ENCODE measurements at regions not wholly inside any gene's neighbourhood (a gene's known extent, or its start where the extent isn't known, plus 50 kb on each side); places are given as distances from the start of the nearest gene placed in this dataset.

DNA sequence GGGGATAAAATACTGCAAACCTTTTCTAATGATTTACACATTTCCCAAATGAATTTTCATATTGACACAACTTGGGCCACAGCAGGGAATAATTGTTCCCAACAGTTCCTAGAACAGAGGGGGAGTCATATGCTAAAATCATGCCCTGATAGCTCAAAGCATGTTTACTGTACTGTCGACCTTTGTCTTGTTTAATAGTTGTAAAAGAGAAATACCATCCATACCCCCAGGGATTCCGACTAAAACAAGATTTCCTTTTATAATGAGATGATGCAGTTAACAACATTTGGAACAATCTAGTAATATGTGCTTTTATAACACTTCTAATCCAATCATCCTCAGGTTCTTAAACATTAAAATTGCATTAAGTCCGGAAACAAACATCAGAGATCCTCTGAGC lies 759.7 kb downstream of the OLFM4 start:
- TF ChIP-seq, protein P1, sequence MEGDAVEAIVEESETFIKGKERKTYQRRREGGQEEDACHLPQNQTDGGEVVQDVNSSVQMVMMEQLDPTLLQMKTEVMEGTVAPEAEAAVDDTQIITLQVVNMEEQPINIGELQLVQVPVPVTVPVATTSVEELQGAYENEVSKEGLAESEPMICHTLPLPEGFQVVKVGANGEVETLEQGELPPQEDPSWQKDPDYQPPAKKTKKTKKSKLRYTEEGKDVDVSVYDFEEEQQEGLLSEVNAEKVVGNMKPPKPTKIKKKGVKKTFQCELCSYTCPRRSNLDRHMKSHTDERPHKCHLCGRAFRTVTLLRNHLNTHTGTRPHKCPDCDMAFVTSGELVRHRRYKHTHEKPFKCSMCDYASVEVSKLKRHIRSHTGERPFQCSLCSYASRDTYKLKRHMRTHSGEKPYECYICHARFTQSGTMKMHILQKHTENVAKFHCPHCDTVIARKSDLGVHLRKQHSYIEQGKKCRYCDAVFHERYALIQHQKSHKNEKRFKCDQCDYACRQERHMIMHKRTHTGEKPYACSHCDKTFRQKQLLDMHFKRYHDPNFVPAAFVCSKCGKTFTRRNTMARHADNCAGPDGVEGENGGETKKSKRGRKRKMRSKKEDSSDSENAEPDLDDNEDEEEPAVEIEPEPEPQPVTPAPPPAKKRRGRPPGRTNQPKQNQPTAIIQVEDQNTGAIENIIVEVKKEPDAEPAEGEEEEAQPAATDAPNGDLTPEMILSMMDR (IDR thresholded peaks at IDR 0.05; ENCODE audit: insufficient read depth, low read length, severe bottlenecking) = no peak
- Histone ChIP-seq H3K27me3 (ENCODE audit: control insufficient read depth, insufficient read depth, low read length) (no peaks in the 10 kb centered on the region), H3K4me3 (ENCODE audit: low read depth, low read length) (no peak overlapping the region), H3K36me3 (ENCODE audit: control insufficient read depth, insufficient read depth, low read length) (no peaks in the 10 kb centered on the region)
- FAIRE-seq (no peak), DNase-seq (ENCODE audit: low read depth) (no peak)

GRCh38 chr13:53800011-53800410 lies 771.4 kb downstream of the OLFM4 start:
- no peak overlapping the region for H3K4me3 ChIP-seq (ENCODE audit: low read depth, low read length)
- no peaks in the 10 kb centered on the region for H3K36me3 ChIP-seq (ENCODE audit: control insufficient read depth, insufficient read depth, low read length)
- TF ChIP-seq, protein P1 (IDR thresholded peaks at IDR 0.05; ENCODE audit: insufficient read depth, low read length, severe bottlenecking) = no peak
- DNase-seq (ENCODE audit: low read depth) = no peak
- no peak for FAIRE-seq
- no peaks in the 10 kb centered on the region for H3K27me3 ChIP-seq (ENCODE audit: control insufficient read depth, insufficient read depth, low read length)

- DNase-seq (ENCODE audit: low read depth) = no peak
- Histone ChIP-seq H3K4me3 (ENCODE audit: low read depth, low read length) (no peak overlapping the region), H3K36me3 (ENCODE audit: control insufficient read depth, insufficient read depth, low read length) (no peaks in the 10 kb centered on the region), H3K27me3 (ENCODE audit: control insufficient read depth, insufficient read depth, low read length) (no peaks in the 10 kb centered on the region)
- FAIRE-seq = no peak
- TF ChIP-seq, protein P1 (IDR thresholded peaks at IDR 0.05; ENCODE audit: insufficient read depth, low read length, severe bottlenecking) = no peak
Measured at GRCh38 chr13:53807251-53807834, 778.7 kb downstream of the OLFM4 start.

- FAIRE-seq (no peak), DNase-seq (ENCODE audit: low read depth) (no peak)
- no peak overlapping the region for H3K4me3 ChIP-seq (ENCODE audit: low read depth, low read length)
- no peaks in the 10 kb centered on the region for H3K36me3 ChIP-seq (ENCODE audit: control insufficient read depth, insufficient read depth, low read length)
- no peaks in the 10 kb centered on the region for H3K27me3 ChIP-seq (ENCODE audit: control insufficient read depth, insufficient read depth, low read length)
- TF ChIP-seq, protein P1 (IDR thresholded peaks at IDR 0.05; ENCODE audit: insufficient read depth, low read length, severe bottlenecking) = no peak
Measured at GRCh38 chr13:53821632-53822031, 793.0 kb downstream of the OLFM4 start.

DNA sequence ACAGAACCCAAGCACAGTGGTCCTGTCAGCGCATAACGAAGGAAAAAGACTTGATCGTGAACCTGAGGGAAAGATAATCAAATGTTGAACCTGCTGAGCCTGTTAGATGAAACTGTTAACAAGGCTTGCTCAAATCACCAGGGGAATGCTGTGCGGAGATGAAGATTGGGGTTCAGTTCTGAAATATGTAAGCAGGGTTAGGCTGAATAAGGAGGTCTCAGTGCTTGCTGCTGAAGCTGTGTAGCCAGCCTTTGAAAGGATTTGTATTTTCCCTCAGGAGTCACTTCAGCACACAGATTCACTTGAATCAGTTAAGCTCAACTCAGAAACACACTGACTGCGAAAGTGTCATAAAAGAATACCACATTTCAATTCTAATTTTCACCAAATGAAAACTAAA lies 793.5 kb downstream of the OLFM4 start:
- H3K27me3 ChIP-seq (ENCODE audit: control insufficient read depth, insufficient read depth, low read length) = no peaks in the 10 kb centered on the region
- TF ChIP-seq, protein P1 (IDR thresholded peaks at IDR 0.05; ENCODE audit: insufficient read depth, low read length, severe bottlenecking) = no peak

DNA sequence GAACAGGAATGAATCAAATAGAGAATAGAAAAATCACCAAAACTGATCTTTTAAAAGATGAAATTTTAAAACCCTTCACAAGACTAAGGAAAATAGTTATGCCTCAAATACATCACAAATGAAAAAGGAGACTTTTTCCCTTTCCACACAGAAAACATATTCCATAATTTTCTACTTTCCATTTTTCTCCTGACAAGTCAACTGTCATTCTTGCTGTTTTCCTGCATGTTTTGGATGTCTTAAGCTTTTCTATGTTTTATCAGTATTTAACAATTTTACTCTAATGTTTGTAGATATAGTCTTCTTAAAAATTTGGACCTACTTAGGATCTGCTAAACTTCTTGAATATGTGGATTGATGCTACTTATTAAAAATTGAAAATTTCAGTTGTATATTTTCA lies 810.8 kb downstream of the OLFM4 start:
- no peak for FAIRE-seq

More for the DNA sequence above, 793.5 kb downstream of the OLFM4 start:
- Histone ChIP-seq H3K4me3 (ENCODE audit: low read depth, low read length) (no peak overlapping the region), H3K36me3 (ENCODE audit: control insufficient read depth, insufficient read depth, low read length) (no peaks in the 10 kb centered on the region)
- no peak for FAIRE-seq
- DNase-seq (ENCODE audit: low read depth) = no peak

More for the DNA sequence above, 810.8 kb downstream of the OLFM4 start:
- H3K36me3 ChIP-seq (ENCODE audit: control insufficient read depth, insufficient read depth, low read length) = no peaks in the 10 kb centered on the region
- H3K4me3 ChIP-seq (ENCODE audit: low read depth, low read length) = no peak overlapping the region
- TF ChIP-seq, protein P1 (IDR thresholded peaks at IDR 0.05; ENCODE audit: insufficient read depth, low read length, severe bottlenecking) = no peak
- no peaks in the 10 kb centered on the region for H3K27me3 ChIP-seq (ENCODE audit: control insufficient read depth, insufficient read depth, low read length)
- no peak for DNase-seq (ENCODE audit: low read depth)

All from bronchial epithelial cell (primary cell).